ENCODE measurements at regions not wholly inside any gene's neighbourhood (a gene's known extent, or its start where the extent isn't known, plus 50 kb on each side); places are given as distances from the start of the nearest gene placed in this dataset.

- TF ChIP-seq CTCF (IDR thresholded peaks at IDR 0.05; ENCODE audit: insufficient read depth, low read length, poor library complexity, severe bottlenecking) (no peak), EZH2phosphoT487 (conservative IDR thresholded peaks at IDR 0.05; ENCODE audit: low read length) (no peak)
- H3K27ac ChIP-seq (ENCODE audit: low read depth, low read length), result no peak overlapping the region
- no peaks in the 10 kb centered on the region for H3K9me3 ChIP-seq (ENCODE audit: insufficient read depth, low read length)
- no peak overlapping the region for H3K4me3 ChIP-seq (ENCODE audit: insufficient read depth, low read length, poor library complexity, severe bottlenecking)
- no peaks in the 10 kb centered on the region for H3K36me3 ChIP-seq (ENCODE audit: low read length)
- H3F3A ChIP-seq (ENCODE audit: insufficient read depth), result no peaks in the 10 kb centered on the region
- no peaks in the 10 kb centered on the region for H3K79me2 ChIP-seq (ENCODE audit: insufficient read depth, low read length)
- no peak overlapping the region for H2AFZ ChIP-seq (ENCODE audit: low read depth, low read length, severe bottlenecking)
- no peak overlapping the region for H3K4me2 ChIP-seq (ENCODE audit: low read depth, low read length, poor library complexity, severe bottlenecking)
- no peaks in the 10 kb centered on the region for H4K20me1 ChIP-seq (ENCODE audit: low read depth, low read length)
- no peak overlapping the region for H3K9ac ChIP-seq (ENCODE audit: low read length)
- no peaks in the 10 kb centered on the region for H3K27me3 ChIP-seq (ENCODE audit: low read length)
- no peaks in the 10 kb centered on the region for H3K9me2 ChIP-seq (replicated peaks; ENCODE audit: insufficient read depth, low read length)
Measured at GRCh38 chr5:114948986-114949621, 220.6 kb downstream of the TRIM36 start.

GRCh38 chr5:114948363-114948762 lies 221.3 kb downstream of the TRIM36 start:
- no peak overlapping the region for H3K27ac ChIP-seq (ENCODE audit: low read depth, low read length)
- no peak overlapping the region for H3K4me2 ChIP-seq (ENCODE audit: low read depth, low read length, poor library complexity, severe bottlenecking)
- H3K9me3 ChIP-seq (ENCODE audit: insufficient read depth, low read length), result no peaks in the 10 kb centered on the region
- no peaks in the 10 kb centered on the region for H3K27me3 ChIP-seq (ENCODE audit: low read length)
- no peaks in the 10 kb centered on the region for H4K20me1 ChIP-seq (ENCODE audit: low read depth, low read length)
- no peaks in the 10 kb centered on the region for H3K36me3 ChIP-seq (ENCODE audit: low read length)
- no peak overlapping the region for H3K4me3 ChIP-seq (ENCODE audit: insufficient read depth, low read length, poor library complexity, severe bottlenecking)
- no peak for TF ChIP-seq CTCF (IDR thresholded peaks at IDR 0.05; ENCODE audit: insufficient read depth, low read length, poor library complexity, severe bottlenecking)
- no peak for TF ChIP-seq EZH2phosphoT487 (conservative IDR thresholded peaks at IDR 0.05; ENCODE audit: low read length)
- no peaks in the 10 kb centered on the region for H3K9me2 ChIP-seq (replicated peaks; ENCODE audit: insufficient read depth, low read length)
- no peak overlapping the region for H3K9ac ChIP-seq (ENCODE audit: low read length)
- H3K79me2 ChIP-seq (ENCODE audit: insufficient read depth, low read length), result no peaks in the 10 kb centered on the region
- H2AFZ ChIP-seq (ENCODE audit: low read depth, low read length, severe bottlenecking), result no peak overlapping the region
- H3F3A ChIP-seq (ENCODE audit: insufficient read depth), result no peaks in the 10 kb centered on the region

GRCh38 chr5:114940709-114941108 lies 229.0 kb downstream of the TRIM36 start:
- H3K27me3 ChIP-seq (ENCODE audit: low read length), result no peaks in the 10 kb centered on the region
- no peak overlapping the region for H3K4me2 ChIP-seq (ENCODE audit: low read depth, low read length, poor library complexity, severe bottlenecking)
- no peaks in the 10 kb centered on the region for H3F3A ChIP-seq (ENCODE audit: insufficient read depth)
- H3K9me3 ChIP-seq (ENCODE audit: insufficient read depth, low read length), result peaks cover 17% of the 10 kb centered on the region; the same call in 1 of the 2 replicates
- H3K27ac ChIP-seq (ENCODE audit: low read depth, low read length), result no peak overlapping the region
- H3K79me2 ChIP-seq (ENCODE audit: insufficient read depth, low read length), result no peaks in the 10 kb centered on the region
- H3K4me3 ChIP-seq (ENCODE audit: insufficient read depth, low read length, poor library complexity, severe bottlenecking), result no peak overlapping the region
- no peak overlapping the region for H2AFZ ChIP-seq (ENCODE audit: low read depth, low read length, severe bottlenecking)
- TF ChIP-seq EZH2phosphoT487 (conservative IDR thresholded peaks at IDR 0.05; ENCODE audit: low read length) (no peak), CTCF (IDR thresholded peaks at IDR 0.05; ENCODE audit: insufficient read depth, low read length, poor library complexity, severe bottlenecking) (no peak)
- no peaks in the 10 kb centered on the region for H3K9me2 ChIP-seq (replicated peaks; ENCODE audit: insufficient read depth, low read length)
- H3K9ac ChIP-seq (ENCODE audit: low read length), result no peak overlapping the region
- H3K36me3 ChIP-seq (ENCODE audit: low read length), result no peaks in the 10 kb centered on the region
- no peaks in the 10 kb centered on the region for H4K20me1 ChIP-seq (ENCODE audit: low read depth, low read length)

All from SU-DHL-6 (cell line).